ENCODE measurements at regions not wholly inside any gene's neighbourhood (a gene's known extent, or its start where the extent isn't known, plus 50 kb on each side); places are given as distances from the start of the nearest gene placed in this dataset.

- H3K36me3 Mint-ChIP-seq, result no peaks in the 10 kb centered on the region
- peaks cover 26% of the 10 kb centered on the region for H3K27me3 Mint-ChIP-seq (ENCODE audit: low read depth)
- no peak overlapping the region for H3K27ac Mint-ChIP-seq
- TF ChIP-seq CTCF (IDR thresholded peaks at IDR 0.05; ENCODE audit: unreplicated experiment), result no peak
- H3K4me3 Mint-ChIP-seq, result no peak overlapping the region
- no peaks in the 10 kb centered on the region for H3K9me3 Mint-ChIP-seq
- DNase-seq (ENCODE audit: low spot score in 2 of 2, unreplicated experiment in 2 of 2), result no peak
- H3K4me1 Mint-ChIP-seq, result peaks cover 6% of the 10 kb centered on the region
Observed at GRCh38 chr16:80081846-80082245, 458.9 kb upstream of the DYNLRB2 start.

- no peak for DNase-seq (ENCODE audit: low spot score in 2 of 2, unreplicated experiment in 2 of 2)
- H3K27ac Mint-ChIP-seq, result no peak overlapping the region
- peaks cover 27% of the 10 kb centered on the region for H3K27me3 Mint-ChIP-seq (ENCODE audit: low read depth)
- no peak overlapping the region for H3K4me3 Mint-ChIP-seq
- no peaks in the 10 kb centered on the region for H3K36me3 Mint-ChIP-seq
- peaks cover 6% of the 10 kb centered on the region for H3K4me1 Mint-ChIP-seq
- TF ChIP-seq CTCF (IDR thresholded peaks at IDR 0.05; ENCODE audit: unreplicated experiment), result no peak
- H3K9me3 Mint-ChIP-seq, result no peaks in the 10 kb centered on the region
Observed at GRCh38 chr16:80080287-80080851, 460.4 kb upstream of the DYNLRB2 start.

GRCh38 chr16:80079072-80079471 is 461.7 kb upstream of the DYNLRB2 start:
- Mint-ChIP-seq H3K9me3 (no peaks in the 10 kb centered on the region), H3K36me3 (no peaks in the 10 kb centered on the region), H3K27ac (no peak overlapping the region), H3K4me3 (no peak overlapping the region), H3K4me1 (peaks cover 4% of the 10 kb centered on the region), H3K27me3 (ENCODE audit: low read depth) (peaks cover 30% of the 10 kb centered on the region)
- no peak for DNase-seq (ENCODE audit: low spot score in 2 of 2, unreplicated experiment in 2 of 2)
- no peak for TF ChIP-seq CTCF (IDR thresholded peaks at IDR 0.05; ENCODE audit: unreplicated experiment)

- no peak overlapping the region for H3K27ac Mint-ChIP-seq
- no peak overlapping the region for H3K4me3 Mint-ChIP-seq
- no peak for TF ChIP-seq CTCF (IDR thresholded peaks at IDR 0.05; ENCODE audit: unreplicated experiment)
- no peaks in the 10 kb centered on the region for H3K9me3 Mint-ChIP-seq
- H3K27me3 Mint-ChIP-seq (ENCODE audit: low read depth), result peaks cover 34% of the 10 kb centered on the region
- no peaks in the 10 kb centered on the region for H3K36me3 Mint-ChIP-seq
- H3K4me1 Mint-ChIP-seq, result peaks cover 4% of the 10 kb centered on the region
- no peak for DNase-seq (ENCODE audit: low spot score in 2 of 2, unreplicated experiment in 2 of 2)
Observed at GRCh38 chr16:80077696-80078095, 463.1 kb upstream of the DYNLRB2 start.

- DNase-seq (ENCODE audit: low spot score in 2 of 2, unreplicated experiment in 2 of 2), result no peak
- Mint-ChIP-seq H3K27ac (no peak overlapping the region), H3K36me3 (no peaks in the 10 kb centered on the region), H3K4me3 (no peak overlapping the region), H3K4me1 (no peaks in the 10 kb centered on the region), H3K27me3 (ENCODE audit: low read depth) (peaks cover 34% of the 10 kb centered on the region), H3K9me3 (peaks cover 4% of the 10 kb centered on the region)
- TF ChIP-seq CTCF (IDR thresholded peaks at IDR 0.05; ENCODE audit: unreplicated experiment), result no peak
Observed at GRCh38 chr16:80074329-80074728, 466.5 kb upstream of the DYNLRB2 start.

GRCh38 chr16:80071964-80072456 is 468.8 kb upstream of the DYNLRB2 start:
- no peak overlapping the region for H3K4me3 Mint-ChIP-seq
- peaks cover 43% of the 10 kb centered on the region for H3K27me3 Mint-ChIP-seq (ENCODE audit: low read depth)
- H3K36me3 Mint-ChIP-seq, result no peaks in the 10 kb centered on the region
- H3K4me1 Mint-ChIP-seq, result no peaks in the 10 kb centered on the region
- H3K27ac Mint-ChIP-seq, result no peak overlapping the region
- H3K9me3 Mint-ChIP-seq, result peaks cover 4% of the 10 kb centered on the region
- no peak for DNase-seq (ENCODE audit: low spot score in 2 of 2, unreplicated experiment in 2 of 2)
- TF ChIP-seq CTCF (IDR thresholded peaks at IDR 0.05; ENCODE audit: unreplicated experiment), result no peak
